Gastroesophageal sphincter (tissue), 3 donors: ENCODE measurements at regions not wholly inside any gene's neighbourhood (a gene's known extent, or its start where the extent isn't known, plus 50 kb on each side); places are given as distances from the start of the nearest gene placed in this dataset.

Experiments used
- CTCF ChIP-seq, 4 experiments: fragments of 200-600 bp in 2 of 4; fragments of 450-650 bp in 2 of 4; sonication (generic) in 1 of 4; IDR thresholded peaks; one replicate each; pipeline ENCODE4 v1.5.1; 2017 to 2019; ENCODE audit warnings: antibody characterized with exemption in 4 of 4, mild to moderate bottlenecking in 2 of 4, moderate library complexity in 2 of 4
- EP300 ChIP-seq: sonication (generic); formaldehyde crosslinking; IDR thresholded peaks from one replicate; pipeline ENCODE4 v1.6.1; 2017; ENCODE audit warnings: antibody characterized with exemption, mild to moderate bottlenecking
- POLR2A ChIP-seq, 2 donors: fragments of 450-650 bp; IDR thresholded peaks; one replicate each; pipeline ENCODE4 v1.6.1; 2017; ENCODE audit warnings: antibody characterized with exemption in 2 of 2, mild to moderate bottlenecking in 2 of 2, moderate library complexity in 1 of 2
- POLR2AphosphoS5 ChIP-seq: sonication (generic); formaldehyde crosslinking; IDR thresholded peaks from one replicate; pipeline ENCODE4 v1.6.1; 2017; ENCODE audit warnings: antibody characterized with exemption

- TF ChIP-seq POLR2A (IDR thresholded peaks at IDR 0.05) (no peak), CTCF (IDR thresholded peaks at IDR 0.05) (no peak), POLR2AphosphoS5 (no peak), EP300 (no peak)
Observed at GRCh38 chr15:46646490-46646889, 1011.7 kb downstream of the SQOR start.
